SK-N-SH (cell line): ENCODE measurements at regions not wholly inside any gene's neighbourhood (a gene's known extent, or its start where the extent isn't known, plus 50 kb on each side); places are given as distances from the start of the nearest gene placed in this dataset.

Experiments used
- CTCF ChIA-PET: fragments of 300-600, 350-600 bp; formaldehyde crosslinking; extraction: SDS; loops from one replicate; lab custom pipeline; 2021; lab: Yijun Ruan, JAX
- POLR2A ChIA-PET: fragments of 350-600 bp; sonication (Branson Sonifier 250); formaldehyde crosslinking; extraction: SDS; loops from one replicate; lab custom pipeline; 2020; ENCODE audit warnings: antibody characterized with exemption, inconsistent platforms; lab: Yijun Ruan, JAX
- DNase-seq: peaks from one replicate; pipeline ENCODE4 v3.0.0; 2012
- H2AFZ ChIP-seq: fragments of 200-600 bp; sonication (generic); 2 replicates; pipeline ENCODE4 v1.8.1; 2016; ENCODE audit warnings: antibody characterized with exemption, mild to moderate bottlenecking, low read depth
- H3F3A ChIP-seq: fragments of 200-600 bp; sonication (generic); replicated peaks from 2 replicates; pipeline ENCODE3; 2016; ENCODE audit warnings: antibody characterized with exemption, mild to moderate bottlenecking; ENCODE audit not compliant: insufficient read depth
- H3K27ac ChIP-seq, 2 experiments: fragments of 200-500 bp in 1 of 2; fragments of 200-600 bp in 1 of 2; sonication (Bioruptor generic) in 1 of 2; sonication (generic), shearing (Covaris generic) in 1 of 2; 2 replicates each; pipeline versions ENCODE4 v1.5.1 to v1.6.1; 2014 to 2016; ENCODE audit warnings: low read depth in 2 of 2, inconsistent platforms in 1 of 2, low read length in 1 of 2, mild to moderate bottlenecking in 1 of 2, mixed read lengths in 1 of 2
- H3K27me3 ChIP-seq: fragments of 200-600 bp; sonication (generic), shearing (Covaris generic); 2 replicates; pipeline ENCODE4 v1.6.1; 2016; ENCODE audit warnings: mixed run types; ENCODE audit not compliant: insufficient read depth
- H3K36me3 ChIP-seq, 2 experiments: fragments of 200-500 bp in 1 of 2; fragments of 200-600 bp in 1 of 2; sonication (Bioruptor generic) in 1 of 2; sonication (generic) in 1 of 2; replicated peaks in 1 of 2; 2 replicates each; pipeline versions ENCODE3 to v1.5.1; 2014 to 2016; ENCODE audit warnings: low read length in 1 of 2, mild to moderate bottlenecking in 1 of 2; ENCODE audit not compliant: insufficient read depth in 2 of 2, control insufficient read depth in 1 of 2
- H3K4me1 ChIP-seq, 2 experiments: fragments of 200-500 bp in 1 of 2; fragments of 200-600 bp in 1 of 2; sonication (Bioruptor generic) in 1 of 2; sonication (generic), shearing (Covaris generic) in 1 of 2; 2 replicates each; pipeline versions ENCODE4 v1.5.1 to v1.6.1; 2014 to 2016; ENCODE audit warnings: low read depth in 1 of 2, low read length in 1 of 2, mixed run types in 1 of 2; ENCODE audit not compliant: insufficient read depth in 2 of 2, control insufficient read depth in 1 of 2
- H3K4me2 ChIP-seq: fragments of 200-600 bp; sonication (generic), shearing (Covaris generic); 2 replicates; pipeline ENCODE4 v1.6.1; 2017; ENCODE audit warnings: mixed run types
- H3K4me3 ChIP-seq, 2 experiments: fragments of 200-500 bp in 1 of 2; fragments of 200-600 bp in 1 of 2; sonication (Bioruptor generic) in 1 of 2; sonication (generic), shearing (Covaris generic) in 1 of 2; 2 replicates each; pipeline versions ENCODE4 v1.5.1 to v1.8.1; 2014 to 2016; ENCODE audit warnings: low read depth in 2 of 2, inconsistent platforms in 1 of 2, low read length in 1 of 2, mild to moderate bottlenecking in 1 of 2, mixed read lengths in 1 of 2, moderate library complexity in 1 of 2
- H3K79me2 ChIP-seq: fragments of 200-600 bp; sonication (generic); 2 replicates; pipeline ENCODE4 v1.8.1; 2017; ENCODE audit warnings: mild to moderate bottlenecking; ENCODE audit not compliant: insufficient read depth
- H3K9ac ChIP-seq: fragments of 200-600 bp; sonication (generic); 2 replicates; pipeline ENCODE4 v1.6.1; 2017; ENCODE audit warnings: mixed run types
- H3K9me2 ChIP-seq: fragments of 200-600 bp; sonication (generic); 2 replicates; pipeline ENCODE4 v1.6.1; 2017; ENCODE audit warnings: mixed run types
- H3K9me3 ChIP-seq: fragments of 200-600 bp; sonication (generic); 2 replicates; pipeline ENCODE4 v1.6.1; 2017; ENCODE audit warnings: mixed run types, mild to moderate bottlenecking, moderate library complexity
- H4K20me1 ChIP-seq: fragments of 200-600 bp; sonication (generic); 2 replicates; pipeline ENCODE4 v1.6.1; 2017; ENCODE audit warnings: mild to moderate bottlenecking, mixed run types; ENCODE audit not compliant: insufficient read depth
- CTCF ChIP-seq: fragments of 200-600 bp; sonication (generic); IDR thresholded peaks from 2 replicates; pipeline ENCODE4 v1.6.1; 2017; ENCODE audit warnings: antibody characterized with exemption, mild to moderate bottlenecking, moderate library complexity
- EP300 ChIP-seq, 2 experiments: IDR thresholded peaks; 2 replicates each; pipeline versions ENCODE4 v1.4.0 to v1.6.1; 2012; ENCODE audit warnings: borderline replicate concordance in 1 of 2, low read depth in 1 of 2, low read length in 1 of 2
- FOSL2 ChIP-seq: IDR thresholded peaks from 2 replicates; pipeline ENCODE4 v1.4.0; 2012; ENCODE audit warnings: low read depth, mild to moderate bottlenecking, moderate library complexity, borderline replicate concordance
- JUND ChIP-seq: IDR thresholded peaks from 2 replicates; pipeline ENCODE4 v1.4.0; 2012
- NFIC ChIP-seq: IDR thresholded peaks from 2 replicates; pipeline ENCODE4 v1.4.0; 2012; ENCODE audit warnings: borderline replicate concordance
- PBX3 ChIP-seq: IDR thresholded peaks from 2 replicates; pipeline ENCODE4; 2012
- POLR2AphosphoS5 ChIP-seq: IDR thresholded peaks from 2 replicates; pipeline ENCODE4 v1.6.1; 2012; ENCODE audit warnings: low read depth, low read length
- RCOR1 ChIP-seq: fragments of 150-350 bp; IDR thresholded peaks from 2 replicates; pipeline ENCODE4 v1.6.1; 2017; ENCODE audit warnings: antibody characterized with exemption, low read length
- REST ChIP-seq: IDR thresholded peaks from 2 replicates; pipeline ENCODE4 v1.6.1; 2012; ENCODE audit warnings: mild to moderate bottlenecking, low read depth, low read length, moderate library complexity
- RXRA ChIP-seq: IDR thresholded peaks from 2 replicates; pipeline ENCODE4 v1.4.0; 2012; ENCODE audit warnings: low read depth, mild to moderate bottlenecking, borderline replicate concordance
- SIN3A ChIP-seq: IDR thresholded peaks from 2 replicates; pipeline ENCODE4 v1.6.1; 2012; ENCODE audit warnings: low read depth, mild to moderate bottlenecking, low read length, moderate library complexity, borderline replicate concordance
- TAF1 ChIP-seq: IDR thresholded peaks from 2 replicates; pipeline ENCODE4 v1.6.1; 2012; ENCODE audit warnings: low read depth, mild to moderate bottlenecking, low read length, moderate library complexity, borderline replicate concordance
- WGBS: methylation state at CpG from one replicate; pipeline ENCODE4 v1.1.6; 2017; ENCODE audit warnings: low lambda C conversion rate; 5-methylcytosine and 5-hydroxymethylcytosine counted together

- Histone ChIP-seq H3K9me2 (no peaks in the 10 kb centered on the region), H3K9ac (no peak overlapping the region), H2AFZ (no peak overlapping the region), H3K9me3 (no peaks in the 10 kb centered on the region), H3K4me2 (no peak overlapping the region), H3F3A (no peaks in the 10 kb centered on the region), H4K20me1 (no peaks in the 10 kb centered on the region), H3K36me3 (no peaks in the 10 kb centered on the region), H3K79me2 (no peaks in the 10 kb centered on the region), H3K27ac (no peak overlapping the region), H3K27me3 (no peaks in the 10 kb centered on the region), H3K4me1 (no peaks in the 10 kb centered on the region), H3K4me3 (no peak overlapping the region)
- POLR2A ChIA-PET: no interaction called here
- CTCF ChIA-PET: interaction anchor here (3.2 kb wide), 1 partner anchor 164 kb away, joined by 8 read pairs; no protein-coding TSS in a partner anchor
- TF ChIP-seq RCOR1 (no peak), JUND (no peak), PBX3 (no peak), SIN3A (no peak), FOSL2 (no peak), EP300 (IDR thresholded peaks at IDR 0.05; ENCODE audit: borderline replicate concordance in 1 of 2, low read depth in 1 of 2, low read length in 1 of 2) (no peak), REST (no peak), NFIC (no peak), CTCF (no peak), POLR2AphosphoS5 (no peak), TAF1 (no peak), RXRA (no peak)
- 10% methylated on average over 4 of the region's 4 CpGs for WGBS
- DNase-seq: no peak
Observed at GRCh38 chr16:5325932-5326331, 228.3 kb upstream of the EEF2KMT start.
